AG09319 (cell line): ENCODE measurements at regions not wholly inside any gene's neighbourhood (a gene's known extent, or its start where the extent isn't known, plus 50 kb on each side); places are given as distances from the start of the nearest gene placed in this dataset.
A peak's percentile ranks its signal among the peaks of the same experiment; 100 is the strongest.

Experiments
- DNase-seq: peaks from one replicate; pipeline ENCODE4 v3.0.0-alpha.2; 2010; ENCODE audit warnings: low read depth; ENCODE audit errors: extremely low read depth
- CTCF ChIP-seq: IDR thresholded peaks from 2 replicates; pipeline ENCODE4 v1.5.1; 2011; ENCODE audit warnings: low read depth, mild to moderate bottlenecking, inconsistent platforms, low read length, moderate library complexity

DNA sequence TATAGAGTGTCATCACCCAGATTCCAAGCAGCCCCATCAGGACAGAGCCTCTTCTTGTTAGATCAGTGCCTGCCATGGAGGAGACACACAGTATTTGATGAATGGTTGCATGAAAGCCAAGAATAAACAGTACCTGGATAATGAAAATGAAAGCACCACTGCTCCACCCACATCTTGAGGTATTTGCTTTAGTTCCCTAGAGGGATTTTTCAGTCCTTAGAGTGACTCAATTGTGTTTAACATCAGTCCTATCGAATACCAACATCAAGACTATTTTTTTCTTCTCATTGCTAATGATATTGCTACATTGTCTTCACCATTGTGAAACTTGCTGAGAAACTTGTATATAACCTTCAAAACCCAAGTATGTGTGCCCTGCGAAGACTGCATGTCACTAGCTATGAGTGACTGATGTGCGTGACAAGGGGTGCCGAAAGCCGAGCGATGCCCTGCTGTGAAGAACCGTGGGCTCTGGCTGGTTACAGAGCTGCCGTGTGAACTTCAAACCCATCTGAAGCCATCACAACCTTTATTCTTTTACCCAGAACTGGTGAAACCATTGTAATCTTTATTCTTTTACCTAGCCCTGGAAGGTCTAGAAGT lies 211.3 kb upstream of the FAT1 start:
- no peak for DNase-seq
- TF ChIP-seq CTCF = no peak

GRCh38 chr4:186935901-186936300 lies 212.2 kb upstream of the FAT1 start:
- TF ChIP-seq CTCF = no peak
- DNase-seq = no peak

DNA sequence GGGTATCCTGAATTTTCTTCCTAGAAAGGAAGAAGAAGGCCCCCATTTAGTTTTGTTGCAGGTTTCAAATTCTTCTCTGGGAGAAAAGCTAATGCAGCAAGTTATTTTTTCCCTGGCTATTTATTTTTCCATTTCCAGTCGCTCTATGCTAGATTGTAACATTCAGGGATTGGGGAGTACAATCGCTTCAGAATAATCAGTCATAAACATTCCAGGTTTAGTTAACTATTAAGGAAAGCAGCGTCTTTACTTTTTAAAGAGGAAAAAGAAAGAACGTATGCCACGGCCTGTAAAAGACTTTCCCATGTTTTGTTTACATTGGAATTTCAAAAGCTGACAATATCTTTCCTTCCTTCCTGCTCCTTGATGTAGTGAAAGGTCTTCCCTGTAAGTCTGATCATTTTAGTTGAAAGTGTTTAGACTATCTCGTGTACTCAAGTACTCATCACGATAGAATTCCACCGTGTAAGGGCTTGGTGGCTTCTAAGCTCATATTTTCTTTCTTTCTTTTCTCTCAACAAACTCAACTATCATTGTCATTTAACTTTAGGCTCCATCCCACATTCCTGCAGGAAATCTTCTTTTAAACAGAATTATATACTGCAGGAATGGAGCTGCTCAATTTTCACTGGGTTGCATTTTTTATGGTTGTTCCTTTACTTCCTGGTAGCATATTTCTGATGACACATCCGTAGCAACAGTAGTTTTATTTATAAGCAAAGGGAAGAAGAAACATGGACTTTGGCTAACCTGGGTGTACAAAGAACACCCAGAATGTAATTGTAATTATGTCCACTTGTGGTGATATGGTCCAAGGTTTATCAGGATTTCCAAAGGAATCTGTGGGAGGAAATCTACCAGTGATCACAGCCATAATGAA lies 213.1 kb upstream of the FAT1 start:
- peak; percentile 3 for TF ChIP-seq CTCF
- peak; percentile 36 for DNase-seq

- DNase-seq = no peak
- TF ChIP-seq CTCF = no peak
Observed at GRCh38 chr4:186939226-186939625, 215.6 kb upstream of the FAT1 start.

- TF ChIP-seq CTCF = no peak
- DNase-seq = no peak
Observed at GRCh38 chr4:186939766-186940165, 216.1 kb upstream of the FAT1 start.

- no peak for TF ChIP-seq CTCF
- no peak for DNase-seq
Observed at GRCh38 chr4:186940476-186940875, 216.8 kb upstream of the FAT1 start.

- no peak for DNase-seq
Observed at GRCh38 chr4:186942758-186943377, 219.2 kb upstream of the FAT1 start.

More at GRCh38 chr4:186942758-186943377, 219.2 kb upstream of the FAT1 start:
- no peak for TF ChIP-seq CTCF
